ENCODE measurements at regions not wholly inside any gene's neighbourhood (a gene's known extent, or its start where the extent isn't known, plus 50 kb on each side); places are given as distances from the start of the nearest gene placed in this dataset.
"Not testable (repeated sequence)": the region's sequence is repeated elsewhere in the genome, so short reads cannot be mapped to it uniquely, and the experiment has no call there.

- peaks cover 0 to 9% of the 10 kb centered on the region in 2 donors for H3K36me3 Mint-ChIP-seq
- peaks cover 10 to 19% of the 10 kb centered on the region in 2 donors for H3K9me3 Mint-ChIP-seq
- DNase-seq (ENCODE audit: low spot score in 2 of 2) (no peak), ATAC-seq (no peak)
- no peak overlapping the region for H3K27ac Mint-ChIP-seq
Measured at GRCh38 chr5:9785751-9786150, 155.6 kb upstream of the TAS2R1 start.

- DNase-seq (ENCODE audit: low spot score in 2 of 2) (no peak), ATAC-seq (no peak)
- Mint-ChIP-seq H3K27ac (no peak overlapping the region), H3K36me3 (peaks cover 0 to 16% of the 10 kb centered on the region in 2 donors), H3K9me3 (peaks cover 17 to 25% of the 10 kb centered on the region in 2 donors)
Measured at GRCh38 chr5:9784231-9784630, 154.1 kb upstream of the TAS2R1 start.

- ATAC-seq = no peak
- Mint-ChIP-seq H3K9me3 (peaks cover 17 to 25% of the 10 kb centered on the region in 2 donors), H3K36me3 (peaks cover 0 to 16% of the 10 kb centered on the region in 2 donors), H3K27ac (no peak overlapping the region)
- no peak for DNase-seq (ENCODE audit: low spot score in 2 of 2)
Measured at GRCh38 chr5:9782826-9783560, 152.8 kb upstream of the TAS2R1 start.

- ATAC-seq = no peak
- Mint-ChIP-seq H3K36me3 (peaks cover 0 to 22% of the 10 kb centered on the region in 2 donors), H3K27ac (no peak overlapping the region), H3K9me3 (peaks cover 17 to 22% of the 10 kb centered on the region in 2 donors)
- no peak for DNase-seq (ENCODE audit: low spot score in 2 of 2)
Measured at GRCh38 chr5:9781890-9782289, 151.7 kb upstream of the TAS2R1 start.

GRCh38 chr5:9781275-9781674 is 151.1 kb upstream of the TAS2R1 start:
- DNase-seq (ENCODE audit: low spot score in 2 of 2) (no peak), ATAC-seq (no peak)
- H3K36me3 Mint-ChIP-seq = peaks cover 0 to 22% of the 10 kb centered on the region in 2 donors
- no peak overlapping the region for H3K27ac Mint-ChIP-seq
- H3K9me3 Mint-ChIP-seq = peaks cover 22 to 27% of the 10 kb centered on the region in 2 donors

- ATAC-seq = no peak
- no peak for DNase-seq (ENCODE audit: low spot score in 2 of 2)
- Mint-ChIP-seq H3K27ac (no peak overlapping the region), H3K9me3 (peaks cover 23 to 28% of the 10 kb centered on the region in 2 donors), H3K36me3 (peaks cover 0 to 22% of the 10 kb centered on the region in 2 donors)
Measured at GRCh38 chr5:9780501-9780900, 150.3 kb upstream of the TAS2R1 start.

- H3K9me3 Mint-ChIP-seq = peaks cover 19 to 22% of the 10 kb centered on the region in 2 donors
- H3K36me3 Mint-ChIP-seq = peaks cover 0 to 17% of the 10 kb centered on the region in 2 donors
- H3K27ac Mint-ChIP-seq = peak overlapping the region in 1 of 2 donors; percentile 73
- no peak for DNase-seq (ENCODE audit: low spot score in 2 of 2)
- no peak for ATAC-seq
Measured at GRCh38 chr5:9776525-9776924, 146.4 kb upstream of the TAS2R1 start.

- Mint-ChIP-seq H3K9me3 (peaks cover 11 to 16% of the 10 kb centered on the region in 2 donors), H3K27ac (no peak overlapping the region), H3K36me3 (peaks cover 0 to 9% of the 10 kb centered on the region in 2 donors)
- DNase-seq (ENCODE audit: low spot score in 2 of 2) (no peak), ATAC-seq (no peak)
Measured at GRCh38 chr5:9775339-9775738, 145.2 kb upstream of the TAS2R1 start.

GRCh38 chr5:9774472-9775079 is 144.4 kb upstream of the TAS2R1 start:
- DNase-seq (ENCODE audit: low spot score in 2 of 2) = no peak
- Mint-ChIP-seq H3K27ac (no peak overlapping the region), H3K36me3 (peaks cover 0 to 6% of the 10 kb centered on the region in 2 donors), H3K9me3 (peaks cover 6 to 13% of the 10 kb centered on the region in 2 donors)
- no peak for ATAC-seq

GRCh38 chr5:9771079-9771478 is 140.9 kb upstream of the TAS2R1 start:
- Mint-ChIP-seq H3K9me3 (peaks cover 9 to 22% of the 10 kb centered on the region in 2 donors), H3K36me3 (no peaks in the 10 kb centered on the region), H3K27ac (no peak overlapping the region)
- DNase-seq (ENCODE audit: low spot score in 2 of 2) = no peak
- ATAC-seq = no peak

- no peak for ATAC-seq
- Mint-ChIP-seq H3K36me3 (no peaks in the 10 kb centered on the region), H3K9me3 (peaks cover 9 to 18% of the 10 kb centered on the region in 2 donors), H3K27ac (no peak overlapping the region)
- DNase-seq (ENCODE audit: low spot score in 2 of 2) = no peak
Measured at GRCh38 chr5:9766581-9766980, 136.4 kb upstream of the TAS2R1 start.

GRCh38 chr5:9765419-9766140 is 135.4 kb upstream of the TAS2R1 start:
- no peak for DNase-seq (ENCODE audit: low spot score in 2 of 2)
- no peaks in the 10 kb centered on the region for H3K36me3 Mint-ChIP-seq
- no peak overlapping the region for H3K27ac Mint-ChIP-seq
- no peak for ATAC-seq
- H3K9me3 Mint-ChIP-seq = peaks cover 9 to 18% of the 10 kb centered on the region in 2 donors

- H3K9me3 Mint-ChIP-seq = no peaks in the 10 kb centered on the region
Measured at GRCh38 chr5:9761706-9762105, 131.6 kb upstream of the TAS2R1 start.

GRCh38 chr5:9752670-9753069 is 122.5 kb upstream of the TAS2R1 start:
- H3K36me3 Mint-ChIP-seq; DNase-seq (ENCODE audit: low spot score in 2 of 2); ATAC-seq; H3K27ac Mint-ChIP-seq: not testable (repeated sequence)
- peaks cover 0 to 11% of the 10 kb centered on the region in 2 donors for H3K9me3 Mint-ChIP-seq

More at GRCh38 chr5:9761706-9762105, 131.6 kb upstream of the TAS2R1 start:
- Mint-ChIP-seq H3K36me3 (no peaks in the 10 kb centered on the region), H3K27ac (no peak overlapping the region)
- DNase-seq (ENCODE audit: low spot score in 2 of 2) (no peak), ATAC-seq (no peak)

- H3K36me3 Mint-ChIP-seq = peaks cover 0 to 5% of the 10 kb centered on the region in 2 donors
- DNase-seq (ENCODE audit: low spot score in 2 of 2) = no peak
- no peak overlapping the region for H3K27ac Mint-ChIP-seq
- no peak for ATAC-seq
- H3K9me3 Mint-ChIP-seq = peaks cover 16 to 27% of the 10 kb centered on the region in 2 donors
Measured at GRCh38 chr5:9743507-9743906, 113.4 kb upstream of the TAS2R1 start.

- Mint-ChIP-seq H3K27ac (no peak overlapping the region), H3K9me3 (peaks cover 16 to 27% of the 10 kb centered on the region in 2 donors), H3K36me3 (peaks cover 0 to 5% of the 10 kb centered on the region in 2 donors)
- no peak for DNase-seq (ENCODE audit: low spot score in 2 of 2)
- no peak for ATAC-seq
Measured at GRCh38 chr5:9742848-9743247, 112.7 kb upstream of the TAS2R1 start.

GRCh38 chr5:9739135-9739534 is 109.0 kb upstream of the TAS2R1 start:
- Mint-ChIP-seq H3K27ac (no peak overlapping the region), H3K36me3 (no peaks in the 10 kb centered on the region), H3K9me3 (peaks cover 5 to 15% of the 10 kb centered on the region in 2 donors)
- ATAC-seq (no peak), DNase-seq (ENCODE audit: low spot score in 2 of 2) (no peak)
